DND-41 (cell line): ENCODE measurements at regions not wholly inside any gene's neighbourhood (a gene's known extent, or its start where the extent isn't known, plus 50 kb on each side); places are given as distances from the start of the nearest gene placed in this dataset.

ENCODE experiments used
- ATAC-seq: fragments of 200-7000 bp; cut with Tn5 transposase; 3 replicates; pipeline ENCODE4 v1.9.1; 2021; ENCODE audit warnings: low read depth; ENCODE audit not compliant: insufficient read depth
- DNase-seq: peaks from one replicate; pipeline ENCODE4 v3.0.0-alpha.2; 2020
- H2AFZ ChIP-seq: 2 replicates; pipeline ENCODE4 v1.6.0; 2012; ENCODE audit warnings: low read depth, low read length
- H3K27ac ChIP-seq: 2 replicates; pipeline ENCODE4 v1.5.1; 2012; ENCODE audit warnings: low read length, inconsistent platforms
- H3K27me3 ChIP-seq: fragments of 200-600 bp; sonication (generic); 2 replicates; pipeline ENCODE4 v1.6.0; 2012; ENCODE audit warnings: low read length, mild to moderate bottlenecking, inconsistent platforms; ENCODE audit not compliant: insufficient read depth, poor library complexity
- H3K36me3 ChIP-seq: 2 replicates; pipeline ENCODE4 v1.5.1; 2012; ENCODE audit warnings: low read length, inconsistent platforms; ENCODE audit not compliant: insufficient read depth
- H3K4me1 ChIP-seq: 2 replicates; pipeline ENCODE4 v1.5.1; 2012; ENCODE audit warnings: mild to moderate bottlenecking, low read length; ENCODE audit not compliant: insufficient read depth
- H3K4me2 ChIP-seq: 2 replicates; pipeline ENCODE4 v1.6.0; 2012; ENCODE audit warnings: mild to moderate bottlenecking, moderate library complexity, low read length, inconsistent platforms; ENCODE audit not compliant: insufficient read depth
- H3K4me3 ChIP-seq, 2 experiments: fragments of 200-600 bp in 1 of 2; shearing (Covaris generic) in 1 of 2; 2 replicates each; pipeline ENCODE4 v1.5.1; 2012 to 2016; ENCODE audit warnings: inconsistent platforms in 2 of 2, low read length in 2 of 2, mild to moderate bottlenecking in 2 of 2, low read depth in 1 of 2, moderate library complexity in 1 of 2
- H3K79me2 ChIP-seq: 2 replicates; pipeline ENCODE4 v1.6.0; 2012; ENCODE audit warnings: low read length, inconsistent platforms; ENCODE audit not compliant: insufficient read depth
- H3K9ac ChIP-seq: 2 replicates; pipeline ENCODE4 v1.6.0; 2012; ENCODE audit warnings: low read depth, mild to moderate bottlenecking, inconsistent platforms, low read length, moderate library complexity
- H3K9me3 ChIP-seq: 2 replicates; pipeline ENCODE4 v1.5.1; 2012; ENCODE audit warnings: low read length, moderate library complexity, mild to moderate bottlenecking, inconsistent platforms; ENCODE audit not compliant: insufficient read depth, severe bottlenecking
- H4K20me1 ChIP-seq: 2 replicates; pipeline ENCODE4 v1.6.0; 2012; ENCODE audit warnings: low read length; ENCODE audit not compliant: insufficient read depth
- CTCF ChIP-seq: IDR thresholded peaks from 2 replicates; pipeline ENCODE4 v1.5.1; 2012; ENCODE audit warnings: borderline replicate concordance, low read length, moderate library complexity, mild to moderate bottlenecking; ENCODE audit not compliant: poor library complexity, severe bottlenecking; ENCODE audit errors: extremely low read depth
- EZH2 ChIP-seq: IDR thresholded peaks from 3 replicates; pipeline ENCODE4 v1.6.1; 2012; ENCODE audit warnings: borderline replicate concordance, low read depth, mild to moderate bottlenecking, moderate library complexity, low read length, inconsistent platforms; ENCODE audit not compliant: severe bottlenecking

- ATAC-seq (no peak), DNase-seq (no peak)
- H3K4me2 ChIP-seq = no peak overlapping the region
- H3K36me3 ChIP-seq = no peaks in the 10 kb centered on the region
- no peak overlapping the region for H3K4me3 ChIP-seq
- H2AFZ ChIP-seq = no peak overlapping the region
- H3K79me2 ChIP-seq = no peaks in the 10 kb centered on the region
- H4K20me1 ChIP-seq = no peaks in the 10 kb centered on the region
- no peak for TF ChIP-seq CTCF
- TF ChIP-seq EZH2 = no peak
- H3K9ac ChIP-seq = no peak overlapping the region
- H3K27me3 ChIP-seq = no peaks in the 10 kb centered on the region
- no peaks in the 10 kb centered on the region for H3K9me3 ChIP-seq
- H3K4me1 ChIP-seq = no peaks in the 10 kb centered on the region
- H3K27ac ChIP-seq = no peak overlapping the region
Observed at GRCh38 chr10:107476408-107476807, 311.9 kb upstream of the SORCS1 start.

- H3K4me2 ChIP-seq = no peak overlapping the region
- H3K79me2 ChIP-seq = no peaks in the 10 kb centered on the region
- H3K27ac ChIP-seq = no peak overlapping the region
- DNase-seq (no peak), ATAC-seq (no peak)
- TF ChIP-seq EZH2 (no peak), CTCF (no peak)
- H3K9ac ChIP-seq = no peak overlapping the region
- no peaks in the 10 kb centered on the region for H4K20me1 ChIP-seq
- no peaks in the 10 kb centered on the region for H3K27me3 ChIP-seq
- H3K36me3 ChIP-seq = no peaks in the 10 kb centered on the region
- H3K4me1 ChIP-seq = no peaks in the 10 kb centered on the region
- H3K9me3 ChIP-seq = no peaks in the 10 kb centered on the region
- no peak overlapping the region for H2AFZ ChIP-seq
- H3K4me3 ChIP-seq = no peak overlapping the region
Observed at GRCh38 chr10:107474650-107475049, 310.1 kb upstream of the SORCS1 start.

GRCh38 chr10:107473225-107473624, 308.7 kb upstream of the SORCS1 start:
- Histone ChIP-seq H3K9me3 (no peaks in the 10 kb centered on the region), H3K4me2 (no peak overlapping the region), H3K36me3 (no peaks in the 10 kb centered on the region), H3K27me3 (no peaks in the 10 kb centered on the region), H3K4me3 (no peak overlapping the region), H2AFZ (no peak overlapping the region), H3K9ac (no peak overlapping the region), H3K79me2 (no peaks in the 10 kb centered on the region), H4K20me1 (no peaks in the 10 kb centered on the region), H3K27ac (no peak overlapping the region), H3K4me1 (no peaks in the 10 kb centered on the region)
- no peak for ATAC-seq
- DNase-seq = no peak
- TF ChIP-seq CTCF = no peak
- no peak for TF ChIP-seq EZH2

GRCh38 chr10:107471911-107472310, 307.4 kb upstream of the SORCS1 start:
- TF ChIP-seq EZH2 = no peak
- no peak for TF ChIP-seq CTCF
- ATAC-seq = no peak

More at GRCh38 chr10:107471911-107472310, 307.4 kb upstream of the SORCS1 start:
- Histone ChIP-seq H3K4me3 (no peak overlapping the region), H3K36me3 (no peaks in the 10 kb centered on the region), H3K9ac (no peak overlapping the region), H3K4me1 (no peaks in the 10 kb centered on the region), H3K27me3 (no peaks in the 10 kb centered on the region), H3K9me3 (no peaks in the 10 kb centered on the region), H4K20me1 (no peaks in the 10 kb centered on the region), H3K27ac (no peak overlapping the region), H2AFZ (no peak overlapping the region), H3K79me2 (no peaks in the 10 kb centered on the region), H3K4me2 (no peak overlapping the region)
- DNase-seq = no peak
